SK-N-SH (cell line): ENCODE measurements at regions not wholly inside any gene's neighbourhood (a gene's known extent, or its start where the extent isn't known, plus 50 kb on each side); places are given as distances from the start of the nearest gene placed in this dataset.

Experiments
- CTCF ChIA-PET: fragments of 300-600, 350-600 bp; formaldehyde crosslinking; extraction: SDS; loops from one replicate; lab custom pipeline; 2021; lab: Yijun Ruan, JAX
- POLR2A ChIA-PET: fragments of 350-600 bp; sonication (Branson Sonifier 250); formaldehyde crosslinking; extraction: SDS; loops from one replicate; lab custom pipeline; 2020; ENCODE audit warnings: antibody characterized with exemption, inconsistent platforms; lab: Yijun Ruan, JAX
- DNase-seq: peaks from one replicate; pipeline ENCODE4 v3.0.0; 2012
- H2AFZ ChIP-seq: fragments of 200-600 bp; sonication (generic); 2 replicates; pipeline ENCODE4 v1.8.1; 2016; ENCODE audit warnings: antibody characterized with exemption, mild to moderate bottlenecking, low read depth
- H3F3A ChIP-seq: fragments of 200-600 bp; sonication (generic); replicated peaks from 2 replicates; pipeline ENCODE3; 2016; ENCODE audit warnings: antibody characterized with exemption, mild to moderate bottlenecking; ENCODE audit not compliant: insufficient read depth
- H3K27ac ChIP-seq, 2 experiments: fragments of 200-500 bp in 1 of 2; fragments of 200-600 bp in 1 of 2; sonication (Bioruptor generic) in 1 of 2; sonication (generic), shearing (Covaris generic) in 1 of 2; 2 replicates each; pipeline versions ENCODE4 v1.5.1 to v1.6.1; 2014 to 2016; ENCODE audit warnings: low read depth in 2 of 2, inconsistent platforms in 1 of 2, low read length in 1 of 2, mild to moderate bottlenecking in 1 of 2, mixed read lengths in 1 of 2
- H3K27me3 ChIP-seq: fragments of 200-600 bp; sonication (generic), shearing (Covaris generic); 2 replicates; pipeline ENCODE4 v1.6.1; 2016; ENCODE audit warnings: mixed run types; ENCODE audit not compliant: insufficient read depth
- H3K36me3 ChIP-seq, 2 experiments: fragments of 200-500 bp in 1 of 2; fragments of 200-600 bp in 1 of 2; sonication (Bioruptor generic) in 1 of 2; sonication (generic) in 1 of 2; replicated peaks in 1 of 2; 2 replicates each; pipeline versions ENCODE3 to v1.5.1; 2014 to 2016; ENCODE audit warnings: low read length in 1 of 2, mild to moderate bottlenecking in 1 of 2; ENCODE audit not compliant: insufficient read depth in 2 of 2, control insufficient read depth in 1 of 2
- H3K4me1 ChIP-seq, 2 experiments: fragments of 200-500 bp in 1 of 2; fragments of 200-600 bp in 1 of 2; sonication (Bioruptor generic) in 1 of 2; sonication (generic), shearing (Covaris generic) in 1 of 2; 2 replicates each; pipeline versions ENCODE4 v1.5.1 to v1.6.1; 2014 to 2016; ENCODE audit warnings: low read depth in 1 of 2, low read length in 1 of 2, mixed run types in 1 of 2; ENCODE audit not compliant: insufficient read depth in 2 of 2, control insufficient read depth in 1 of 2
- H3K4me2 ChIP-seq: fragments of 200-600 bp; sonication (generic), shearing (Covaris generic); 2 replicates; pipeline ENCODE4 v1.6.1; 2017; ENCODE audit warnings: mixed run types
- H3K4me3 ChIP-seq, 2 experiments: fragments of 200-500 bp in 1 of 2; fragments of 200-600 bp in 1 of 2; sonication (Bioruptor generic) in 1 of 2; sonication (generic), shearing (Covaris generic) in 1 of 2; 2 replicates each; pipeline versions ENCODE4 v1.5.1 to v1.8.1; 2014 to 2016; ENCODE audit warnings: low read depth in 2 of 2, inconsistent platforms in 1 of 2, low read length in 1 of 2, mild to moderate bottlenecking in 1 of 2, mixed read lengths in 1 of 2, moderate library complexity in 1 of 2
- H3K79me2 ChIP-seq: fragments of 200-600 bp; sonication (generic); 2 replicates; pipeline ENCODE4 v1.8.1; 2017; ENCODE audit warnings: mild to moderate bottlenecking; ENCODE audit not compliant: insufficient read depth
- H3K9ac ChIP-seq: fragments of 200-600 bp; sonication (generic); 2 replicates; pipeline ENCODE4 v1.6.1; 2017; ENCODE audit warnings: mixed run types
- H3K9me2 ChIP-seq: fragments of 200-600 bp; sonication (generic); 2 replicates; pipeline ENCODE4 v1.6.1; 2017; ENCODE audit warnings: mixed run types
- H3K9me3 ChIP-seq: fragments of 200-600 bp; sonication (generic); 2 replicates; pipeline ENCODE4 v1.6.1; 2017; ENCODE audit warnings: mixed run types, mild to moderate bottlenecking, moderate library complexity
- H4K20me1 ChIP-seq: fragments of 200-600 bp; sonication (generic); 2 replicates; pipeline ENCODE4 v1.6.1; 2017; ENCODE audit warnings: mild to moderate bottlenecking, mixed run types; ENCODE audit not compliant: insufficient read depth
- CHD2 ChIP-seq: fragments of 150-350 bp; IDR thresholded peaks from 2 replicates; pipeline ENCODE4 v1.6.1; 2018; ENCODE audit warnings: low read length; ENCODE audit not compliant: partially characterized antibody
- ELF1 ChIP-seq: IDR thresholded peaks from 2 replicates; pipeline ENCODE4 v1.4.0; 2012
- EZH2phosphoT487 ChIP-seq: fragments of 200-600 bp; sonication (generic); IDR thresholded peaks from 2 replicates; pipeline ENCODE4 v1.6.1; 2017; ENCODE audit warnings: low read depth, mixed run types, mild to moderate bottlenecking, antibody characterized with exemption, moderate library complexity, borderline replicate concordance
- FOSL2 ChIP-seq: IDR thresholded peaks from 2 replicates; pipeline ENCODE4 v1.4.0; 2012; ENCODE audit warnings: low read depth, mild to moderate bottlenecking, moderate library complexity, borderline replicate concordance
- FOXM1 ChIP-seq: IDR thresholded peaks from 2 replicates; pipeline ENCODE4 v1.4.0; 2012; ENCODE audit warnings: low read depth, mild to moderate bottlenecking
- GABPA ChIP-seq: IDR thresholded peaks from 2 replicates; pipeline ENCODE4 v1.4.0; 2012; ENCODE audit warnings: low read depth, mild to moderate bottlenecking
- GATA2 ChIP-seq: sonication (generic); formaldehyde crosslinking; IDR thresholded peaks from 2 replicates; pipeline ENCODE4 v1.5.0; 2020; ENCODE audit warnings: mild to moderate bottlenecking, missing genetic modification reagents
- IRF3 ChIP-seq: fragments of 150-350 bp; IDR thresholded peaks from 2 replicates; pipeline ENCODE4 v1.6.1; 2016; ENCODE audit warnings: mild to moderate bottlenecking, low read depth, low read length
- JUND ChIP-seq: IDR thresholded peaks from 2 replicates; pipeline ENCODE4 v1.4.0; 2012
- MEF2A ChIP-seq: IDR thresholded peaks from 2 replicates; pipeline ENCODE4 v1.4.0; 2012; ENCODE audit warnings: low read depth, borderline replicate concordance
- NFIC ChIP-seq: IDR thresholded peaks from 2 replicates; pipeline ENCODE4 v1.4.0; 2012; ENCODE audit warnings: borderline replicate concordance
- RCOR1 ChIP-seq: fragments of 150-350 bp; IDR thresholded peaks from 2 replicates; pipeline ENCODE4 v1.6.1; 2017; ENCODE audit warnings: antibody characterized with exemption, low read length
- RFX5 ChIP-seq: IDR thresholded peaks from 2 replicates; pipeline ENCODE4 v1.6.1; 2012; ENCODE audit warnings: mild to moderate bottlenecking, improper control_type of control experiment, low read length
- SMC3 ChIP-seq: IDR thresholded peaks from 2 replicates; pipeline ENCODE4 v1.6.1; 2012; ENCODE audit warnings: low read depth, low read length, improper control_type of control experiment
- TCF12 ChIP-seq: IDR thresholded peaks from 2 replicates; pipeline ENCODE4 v1.4.0; 2012
- TEAD4 ChIP-seq: IDR thresholded peaks from 2 replicates; pipeline ENCODE4 v1.4.0; 2012; ENCODE audit warnings: mild to moderate bottlenecking, borderline replicate concordance; ENCODE audit not compliant: insufficient read depth
- USF2 ChIP-seq: fragments of 150-350 bp; IDR thresholded peaks from 2 replicates; pipeline ENCODE4 v1.6.1; 2017; ENCODE audit warnings: antibody characterized with exemption, low read length, low read depth, borderline replicate concordance
- WGBS: methylation state at CpG from one replicate; pipeline ENCODE4 v1.1.6; 2017; ENCODE audit warnings: low lambda C conversion rate; 5-methylcytosine and 5-hydroxymethylcytosine counted together
- TF ChIP-seq, protein P1 (sequence below): IDR thresholded peaks from 2 replicates; pipeline ENCODE4; 2012
- TF ChIP-seq, protein P2 (sequence below): IDR thresholded peaks from 2 replicates; pipeline ENCODE4 v1.4.0; 2012; ENCODE audit warnings: low read depth, borderline replicate concordance

GRCh38 chr2:48209214-48209885 lies 105.1 kb upstream of the FOXN2 start:
- no peaks in the 10 kb centered on the region for H3K9me3 ChIP-seq
- H3K36me3 ChIP-seq, result no peaks in the 10 kb centered on the region
- H4K20me1 ChIP-seq, result no peaks in the 10 kb centered on the region
- H2AFZ ChIP-seq, result peak overlapping the region; percentile 64
- H3K79me2 ChIP-seq, result no peaks in the 10 kb centered on the region
- no peaks in the 10 kb centered on the region for H3K9me2 ChIP-seq
- TF ChIP-seq NFIC (peak; percentile 8; the same call in 1 of the 2 replicates), TCF12 (no peak)
- TF ChIP-seq, all 33 proteins: peak for 1
- Histone ChIP-seq H3F3A (peaks cover 26% of the 10 kb centered on the region), H3K27me3 (no peaks in the 10 kb centered on the region), H3K27ac (peak overlapping the region in 1 of 2 experiments; percentile 68; a peak in 2 of 4 replicates), H3K4me3 (no peak overlapping the region), H3K9ac (peak overlapping the region; percentile 42; the same call in 1 of the 2 replicates), H3K4me2 (peak overlapping the region; percentile 21), H3K4me1 (peaks cover 3 to 28% of the 10 kb centered on the region in 2 experiments; a peak in 2 of 4 replicates)
- ChIA-PET CTCF (no interaction called here), POLR2A (no interaction called here)
- DNase-seq, result no peak

DNA sequence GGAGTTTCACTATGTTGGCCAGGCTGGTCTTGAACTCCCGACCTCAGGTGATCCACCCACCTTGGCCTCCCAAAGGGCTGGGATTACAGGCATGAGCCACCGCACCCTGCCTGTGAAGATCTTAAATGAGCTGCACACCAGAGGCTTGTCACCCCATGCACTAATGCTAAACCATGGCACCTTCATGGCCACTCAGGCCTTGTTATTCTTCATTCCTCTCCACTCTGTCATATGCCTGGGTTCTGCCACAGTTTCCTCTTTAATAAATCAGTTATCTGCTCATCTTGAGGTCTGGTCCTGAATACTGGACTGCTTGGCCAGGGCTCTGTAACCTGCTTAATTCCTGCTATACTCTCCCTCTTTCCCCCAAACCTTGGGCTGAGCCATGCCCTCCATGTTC lies 104.3 kb upstream of the FOXN2 start:
- H3K9ac ChIP-seq, result no peak overlapping the region
- H3K4me2 ChIP-seq, result peak overlapping the region; percentile 21; the same call in 1 of the 2 replicates
- CTCF ChIA-PET, result no interaction called here
- no peaks in the 10 kb centered on the region for H3K9me2 ChIP-seq
- H3K27ac ChIP-seq, result peak overlapping the region in 1 of 2 experiments; percentile 68; a peak in 2 of 4 replicates
- peak overlapping the region; percentile 36; the same call in 1 of the 2 replicates for H2AFZ ChIP-seq
- peaks cover 3 to 28% of the 10 kb centered on the region in 2 experiments; a peak in 2 of 4 replicates for H3K4me1 ChIP-seq
- H3K36me3 ChIP-seq, result no peaks in the 10 kb centered on the region
- H3K79me2 ChIP-seq, result no peaks in the 10 kb centered on the region
- no peaks in the 10 kb centered on the region for H4K20me1 ChIP-seq
- POLR2A ChIA-PET, result no interaction called here
- H3K9me3 ChIP-seq, result no peaks in the 10 kb centered on the region
- peaks cover 26% of the 10 kb centered on the region for H3F3A ChIP-seq
- no peak for DNase-seq
- TF ChIP-seq JUND (no peak), GATA2 (CRISPR knock-in tag) (no peak), IRF3 (no peak), TEAD4 (no peak), EZH2phosphoT487 (no peak), ELF1 (no peak), MEF2A (no peak), GABPA (no peak), FOXM1 (no peak), NFIC (no peak), FOSL2 (no peak), USF2 (no peak), RFX5 (no peak), SMC3 (no peak), CHD2 (no peak), RCOR1 (no peak)
- TF ChIP-seq, protein P1, sequence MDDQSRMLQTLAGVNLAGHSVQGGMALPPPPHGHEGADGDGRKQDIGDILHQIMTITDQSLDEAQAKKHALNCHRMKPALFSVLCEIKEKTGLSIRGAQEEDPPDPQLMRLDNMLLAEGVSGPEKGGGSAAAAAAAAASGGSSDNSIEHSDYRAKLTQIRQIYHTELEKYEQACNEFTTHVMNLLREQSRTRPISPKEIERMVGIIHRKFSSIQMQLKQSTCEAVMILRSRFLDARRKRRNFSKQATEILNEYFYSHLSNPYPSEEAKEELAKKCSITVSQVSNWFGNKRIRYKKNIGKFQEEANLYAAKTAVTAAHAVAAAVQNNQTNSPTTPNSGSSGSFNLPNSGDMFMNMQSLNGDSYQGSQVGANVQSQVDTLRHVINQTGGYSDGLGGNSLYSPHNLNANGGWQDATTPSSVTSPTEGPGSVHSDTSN, result no peak
- TF ChIP-seq, protein P2, sequence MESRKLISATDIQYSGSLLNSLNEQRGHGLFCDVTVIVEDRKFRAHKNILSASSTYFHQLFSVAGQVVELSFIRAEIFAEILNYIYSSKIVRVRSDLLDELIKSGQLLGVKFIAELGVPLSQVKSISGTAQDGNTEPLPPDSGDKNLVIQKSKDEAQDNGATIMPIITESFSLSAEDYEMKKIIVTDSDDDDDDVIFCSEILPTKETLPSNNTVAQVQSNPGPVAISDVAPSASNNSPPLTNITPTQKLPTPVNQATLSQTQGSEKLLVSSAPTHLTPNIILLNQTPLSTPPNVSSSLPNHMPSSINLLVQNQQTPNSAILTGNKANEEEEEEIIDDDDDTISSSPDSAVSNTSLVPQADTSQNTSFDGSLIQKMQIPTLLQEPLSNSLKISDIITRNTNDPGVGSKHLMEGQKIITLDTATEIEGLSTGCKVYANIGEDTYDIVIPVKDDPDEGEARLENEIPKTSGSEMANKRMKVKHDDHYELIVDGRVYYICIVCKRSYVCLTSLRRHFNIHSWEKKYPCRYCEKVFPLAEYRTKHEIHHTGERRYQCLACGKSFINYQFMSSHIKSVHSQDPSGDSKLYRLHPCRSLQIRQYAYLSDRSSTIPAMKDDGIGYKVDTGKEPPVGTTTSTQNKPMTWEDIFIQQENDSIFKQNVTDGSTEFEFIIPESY, result no peak
- H3K4me3 ChIP-seq, result no peak overlapping the region
- 91% methylated on average over 2 of the region's 2 CpGs for WGBS
- H3K27me3 ChIP-seq, result no peaks in the 10 kb centered on the region
